HepG2 (cell line): ENCODE measurements at regions not wholly inside any gene's neighbourhood (a gene's known extent, or its start where the extent isn't known, plus 50 kb on each side); places are given as distances from the start of the nearest gene placed in this dataset.

Source experiments
- ATAC-seq: fragments of 200-7000 bp; cut with Tn5 transposase; 3 replicates; pipeline ENCODE4 v1.9.1; 2020; ENCODE audit warnings: mild to moderate bottlenecking, moderate library complexity
- BruUV-seq: library from RNA; stranded (reverse); fragments of 400-500 nt; replicated peaks from 2 replicates; lab custom pipeline; 2021; lab: Mats Ljungman, UMichigan
- CTCF ChIA-PET: fragments of 300-600 bp; formaldehyde crosslinking; extraction: SDS; loops from one replicate; lab custom pipeline; 2021; ENCODE audit warnings: low total read pairs, inconsistent platforms, low intra/inter-chr PET ratio; lab: Yijun Ruan, JAX
- POLR2A ChIA-PET: fragments of 350-600 bp; sonication (Branson Sonifier 250); formaldehyde crosslinking; loops from one replicate; lab custom pipeline; 2020; ENCODE audit warnings: antibody characterized with exemption, inconsistent platforms; lab: Yijun Ruan, JAX
- DNase-seq: peaks from one replicate; pipeline ENCODE4 v3.0.0-alpha.2; 2015; ENCODE audit warnings: low spot score
- FAIRE-seq: peaks from 3 replicates; lab custom pipeline; 2011; peaks lifted over from hg19 to GRCh38; lab: Jason Lieb, UNC
- H2AFZ ChIP-seq: one replicate; pipeline ENCODE4 v1.6.1; 2011; ENCODE audit warnings: low read length, inconsistent platforms
- H3K27ac ChIP-seq: fragments of 300-600 bp; 3 replicates; pipeline ENCODE4 v1.8.0; 2011; ENCODE audit warnings: mixed run types, mild to moderate bottlenecking, mixed read lengths, low read length, inconsistent platforms; ENCODE audit not compliant: insufficient read depth; ENCODE audit errors: extremely low read length
- H3K27me3 ChIP-seq, 2 experiments: fragments of 200-600 bp in 1 of 2; 2 replicates in 1 of 2; 3 replicates in 1 of 2; pipeline versions ENCODE4 v1.6.0 to v1.8.0; 2011; ENCODE audit warnings: low read length in 2 of 2, mild to moderate bottlenecking in 2 of 2, moderate library complexity in 2 of 2, inconsistent platforms in 1 of 2; ENCODE audit not compliant: insufficient read depth in 2 of 2, control insufficient read depth in 1 of 2
- H3K36me3 ChIP-seq, 2 experiments: fragments of 200-600 bp in 1 of 2; replicated peaks in 1 of 2; 2 replicates in 1 of 2; 3 replicates in 1 of 2; pipeline versions ENCODE4 v1.5.1 to v1.8.0; 2011; ENCODE audit warnings: low read length in 2 of 2, inconsistent platforms in 1 of 2; ENCODE audit not compliant: insufficient read depth in 2 of 2, control insufficient read depth in 1 of 2
- H3K4me1 ChIP-seq: 2 replicates; pipeline ENCODE4 v1.5.1; 2012; ENCODE audit warnings: low read length, inconsistent platforms; ENCODE audit not compliant: insufficient read depth
- H3K4me2 ChIP-seq: 2 replicates; pipeline ENCODE4 v1.6.0; 2011; ENCODE audit warnings: low read depth, low read length, inconsistent platforms
- H3K4me3 ChIP-seq, 3 experiments: fragments of 200-600 bp in 1 of 3; sonication (generic), shearing (Covaris generic) in 1 of 3; replicated peaks in 1 of 3; 2 replicates each; pipeline ENCODE4 v1.5.1; 2011 to 2016; ENCODE audit warnings: low read length in 3 of 3, inconsistent platforms in 2 of 3, low read depth in 2 of 3, mild to moderate bottlenecking in 2 of 3, control low read depth in 1 of 3, mixed read lengths in 1 of 3; ENCODE audit not compliant: insufficient read depth in 1 of 3
- H3K79me2 ChIP-seq: one replicate; pipeline ENCODE4 v1.6.1; 2011; ENCODE audit warnings: low read length, inconsistent platforms; ENCODE audit not compliant: insufficient read depth
- H3K9ac ChIP-seq: 2 replicates; pipeline ENCODE4 v1.6.0; 2011; ENCODE audit warnings: mild to moderate bottlenecking, low read depth, low read length, inconsistent platforms; ENCODE audit not compliant: insufficient read depth
- H3K9me3 ChIP-seq: 2 replicates; pipeline ENCODE4 v1.5.1; 2012; ENCODE audit warnings: mild to moderate bottlenecking, low read length
- H4K20me1 ChIP-seq: 2 replicates; pipeline ENCODE4 v1.6.0; 2011; ENCODE audit warnings: inconsistent platforms, mild to moderate bottlenecking, low read length, moderate library complexity; ENCODE audit not compliant: insufficient read depth
- ISL2 ChIP-seq: sonication (generic); formaldehyde crosslinking; IDR thresholded peaks from 2 replicates; pipeline ENCODE4 v1.5.0; 2020; ENCODE audit warnings: missing genetic modification reagents
- ISX ChIP-seq: sonication (generic); formaldehyde crosslinking; conservative IDR thresholded peaks from 2 replicates; pipeline ENCODE4 v1.5.0; 2020; ENCODE audit warnings: missing genetic modification reagents
- KLF11 ChIP-seq: IDR thresholded peaks from 2 replicates; pipeline ENCODE4 v1.6.1; 2016; ENCODE audit warnings: missing compliant biosample characterization
- NCOR1 ChIP-seq: fragments of 200-600 bp; sonication (generic); IDR thresholded peaks from 2 replicates; pipeline ENCODE4 v1.7.0; 2017; ENCODE audit warnings: antibody characterized with exemption, low read length, borderline replicate concordance
- NFYB ChIP-seq: sonication (generic); formaldehyde crosslinking; IDR thresholded peaks from 2 replicates; pipeline ENCODE4 v1.4.0; 2020; ENCODE audit warnings: missing genetic modification reagents
- SIX4 ChIP-seq: sonication (generic); formaldehyde crosslinking; IDR thresholded peaks from 2 replicates; pipeline ENCODE4 v1.4.0; 2020; ENCODE audit warnings: missing genetic modification reagents
- ZNF10 ChIP-seq: sonication (generic); formaldehyde crosslinking; IDR thresholded peaks from 2 replicates; pipeline ENCODE4 v1.4.0; 2020; ENCODE audit warnings: mild to moderate bottlenecking, low read depth, missing genetic modification reagents, borderline replicate concordance
- ZNF101 ChIP-seq: sonication (generic); formaldehyde crosslinking; IDR thresholded peaks from 2 replicates; pipeline ENCODE4 v1.4.0; 2020; ENCODE audit warnings: mild to moderate bottlenecking, low read depth, missing genetic modification reagents, borderline replicate concordance
- ZNF687 ChIP-seq: sonication (generic); formaldehyde crosslinking; IDR thresholded peaks from 2 replicates; pipeline ENCODE4 v1.5.1; 2020; ENCODE audit warnings: mild to moderate bottlenecking, missing genetic modification reagents, moderate library complexity
- ZNF737 ChIP-seq: sonication (generic); formaldehyde crosslinking; IDR thresholded peaks from 2 replicates; pipeline ENCODE4 v1.5.0; 2020; ENCODE audit warnings: missing genetic modification reagents, mild to moderate bottlenecking, borderline replicate concordance
- ZNF773 ChIP-seq: sonication (generic); formaldehyde crosslinking; IDR thresholded peaks from 2 replicates; pipeline ENCODE4 v1.4.0; 2020; ENCODE audit warnings: missing genetic modification reagents, borderline replicate concordance
- ZSCAN12 ChIP-seq: sonication (generic); formaldehyde crosslinking; IDR thresholded peaks from 2 replicates; pipeline ENCODE4 v1.9.0; 2021; ENCODE audit warnings: mild to moderate bottlenecking, missing genetic modification reagents
- WGBS: methylation state at CpG from one replicate; pipeline ENCODE4 v1.1.6; 2017; ENCODE audit warnings: low lambda C conversion rate; 5-methylcytosine and 5-hydroxymethylcytosine counted together
- in situ Hi-C: cut with HindIII; loops from 2 replicates; pipeline ENCODE4 v1.10.0; 2017; ENCODE audit warnings: low pct_unique_long_range_greater_than_20kb; ENCODE audit not compliant: extremely low pct_ligation_motif_present
- intact Hi-C: fragments of 100-400 bp; cut with micrococcal nuclease; formaldehyde crosslinking; loops from one replicate; pipeline ENCODE4 v1.10.0; 2022; ENCODE audit not compliant: unreplicated experiment

GRCh38 chr14:76922584-76922983, 96.4 kb downstream of the LRRC74A start (continued):
- no peak for TF ChIP-seq NCOR1
- no peak for TF ChIP-seq ZNF773 (CRISPR knock-in tag)
- no peak for TF ChIP-seq ZNF10
- TF ChIP-seq ZSCAN12 (CRISPR knock-in tag): no peak
- no peak for TF ChIP-seq ZNF737
- TF ChIP-seq NFYB (CRISPR knock-in tag): no peak
- TF ChIP-seq ISX (CRISPR knock-in tag): no peak
- TF ChIP-seq KLF11 (CRISPR knock-in tag): no peak

GRCh38 chr14:76922092-76922491, 95.9 kb downstream of the LRRC74A start:
- no peak for FAIRE-seq
- Histone ChIP-seq H3K4me1 (peaks cover 66% of the 10 kb centered on the region), H2AFZ (no peak overlapping the region), H3K4me2 (no peak overlapping the region), H4K20me1 (no peaks in the 10 kb centered on the region), H3K27me3 (peaks cover 3 to 24% of the 10 kb centered on the region in 2 experiments; a peak in 3 of 5 replicates), H3K9me3 (no peaks in the 10 kb centered on the region), H3K36me3 (no peaks in the 10 kb centered on the region), H3K9ac (no peak overlapping the region), H3K4me3 (no peak overlapping the region), H3K79me2 (no peaks in the 10 kb centered on the region), H3K27ac (no peak overlapping the region)
- CTCF ChIA-PET: no interaction called here
- POLR2A ChIA-PET: no interaction called here
- DNase-seq: no peak
- intact Hi-C loops: no loop called here
- no peak for ATAC-seq
- 77% methylated on average over 5 of the region's 5 CpGs for WGBS
- BruUV-seq: no TSS peak
- in situ Hi-C loops: no loop called here
- TF ChIP-seq ZNF101 (CRISPR knock-in tag) (no peak), ZNF687 (CRISPR knock-in tag) (no peak), ISL2 (CRISPR knock-in tag) (no peak), SIX4 (CRISPR knock-in tag) (no peak)
